ENCODE measurements at regions not wholly inside any gene's neighbourhood (a gene's known extent, or its start where the extent isn't known, plus 50 kb on each side); places are given as distances from the start of the nearest gene placed in this dataset.

DNA sequence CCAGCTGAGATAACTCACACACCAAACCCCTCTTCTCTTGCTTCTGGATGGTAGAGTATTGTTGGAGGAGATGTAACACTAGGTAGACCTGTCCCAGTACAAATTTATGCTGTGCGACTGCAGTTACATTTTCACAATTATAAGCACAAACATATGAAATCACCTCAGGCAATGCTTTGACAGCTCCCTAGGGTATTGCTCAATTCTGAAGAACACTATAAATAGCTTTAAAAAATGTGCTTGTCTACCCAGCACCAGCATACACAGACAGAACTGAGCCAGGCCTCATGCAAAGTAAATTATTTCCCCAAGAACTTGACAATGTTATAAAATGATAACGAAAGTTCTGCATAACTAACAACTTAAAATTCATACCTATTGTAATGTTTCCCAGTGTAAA is 1999.1 kb upstream of the ADGRL3 start:
- TF ChIP-seq, protein P1, sequence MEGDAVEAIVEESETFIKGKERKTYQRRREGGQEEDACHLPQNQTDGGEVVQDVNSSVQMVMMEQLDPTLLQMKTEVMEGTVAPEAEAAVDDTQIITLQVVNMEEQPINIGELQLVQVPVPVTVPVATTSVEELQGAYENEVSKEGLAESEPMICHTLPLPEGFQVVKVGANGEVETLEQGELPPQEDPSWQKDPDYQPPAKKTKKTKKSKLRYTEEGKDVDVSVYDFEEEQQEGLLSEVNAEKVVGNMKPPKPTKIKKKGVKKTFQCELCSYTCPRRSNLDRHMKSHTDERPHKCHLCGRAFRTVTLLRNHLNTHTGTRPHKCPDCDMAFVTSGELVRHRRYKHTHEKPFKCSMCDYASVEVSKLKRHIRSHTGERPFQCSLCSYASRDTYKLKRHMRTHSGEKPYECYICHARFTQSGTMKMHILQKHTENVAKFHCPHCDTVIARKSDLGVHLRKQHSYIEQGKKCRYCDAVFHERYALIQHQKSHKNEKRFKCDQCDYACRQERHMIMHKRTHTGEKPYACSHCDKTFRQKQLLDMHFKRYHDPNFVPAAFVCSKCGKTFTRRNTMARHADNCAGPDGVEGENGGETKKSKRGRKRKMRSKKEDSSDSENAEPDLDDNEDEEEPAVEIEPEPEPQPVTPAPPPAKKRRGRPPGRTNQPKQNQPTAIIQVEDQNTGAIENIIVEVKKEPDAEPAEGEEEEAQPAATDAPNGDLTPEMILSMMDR (conservative IDR thresholded peaks at IDR 0.05; ENCODE audit: low read length): no peak
- no peak for TF ChIP-seq EZH2phosphoT487 (IDR thresholded peaks at IDR 0.05; ENCODE audit: borderline replicate concordance)
